HEK293 (cell line): ENCODE measurements at regions not wholly inside any gene's neighbourhood (a gene's known extent, or its start where the extent isn't known, plus 50 kb on each side); places are given as distances from the start of the nearest gene placed in this dataset.

Source experiments
- CTCF ChIA-PET: fragments of 350-600 bp; formaldehyde crosslinking; extraction: SDS; loops from one replicate; lab custom pipeline; 2021; ENCODE audit warnings: antibody characterized with exemption; lab: Yijun Ruan, JAX
- POLR2A ChIA-PET: fragments of 300-600 bp; formaldehyde crosslinking; extraction: SDS; loops from one replicate; lab custom pipeline; 2020; ENCODE audit warnings: antibody characterized with exemption, inconsistent platforms; lab: Yijun Ruan, JAX
- H3K27ac ChIP-seq: fragments of 200-500 bp; sonication (Bioruptor generic); 2 replicates; pipeline ENCODE4 v1.5.1; 2014; ENCODE audit warnings: low read depth, low read length, control low read depth, inconsistent platforms; ENCODE audit errors: extremely low read depth
- H3K36me3 ChIP-seq, 2 experiments: fragments of 200-500 bp in 1 of 2; sonication (Bioruptor generic) in 1 of 2; 1 replicate in 1 of 2; 2 replicates in 1 of 2; pipeline ENCODE4 v1.5.1; 2014 to 2017; ENCODE audit warnings: inconsistent platforms in 2 of 2, low read length in 2 of 2; ENCODE audit not compliant: control insufficient read depth in 2 of 2, insufficient read depth in 1 of 2
- H3K4me1 ChIP-seq: fragments of 200-500 bp; sonication (Bioruptor generic); 2 replicates; pipeline ENCODE4 v1.5.1; 2014; ENCODE audit warnings: mild to moderate bottlenecking, low read length, inconsistent platforms; ENCODE audit not compliant: control insufficient read depth, insufficient read depth
- H3K4me3 ChIP-seq: 2 replicates; pipeline ENCODE4 v1.5.1; 2011; ENCODE audit warnings: low read depth, mild to moderate bottlenecking, control low read depth, low read length, moderate library complexity
- H3K9me3 ChIP-seq: fragments of 200-500 bp; sonication (Bioruptor generic); 2 replicates; pipeline ENCODE4 v1.5.1; 2014; ENCODE audit warnings: low read depth, low read length, inconsistent platforms; ENCODE audit not compliant: control insufficient read depth, insufficient read depth
- GLIS1 ChIP-seq: fragments of 450-650 bp; formaldehyde crosslinking; IDR thresholded peaks from 2 replicates; pipeline ENCODE4 v1.5.1; 2016; ENCODE audit warnings: missing biosample characterization, missing genetic modification characterization
- GLIS2 ChIP-seq: fragments of 450-650 bp; formaldehyde crosslinking; IDR thresholded peaks from 2 replicates; pipeline ENCODE4 v1.5.1; 2016; ENCODE audit warnings: missing biosample characterization, missing genetic modification characterization
- HOXA7 ChIP-seq: sonication (generic); formaldehyde crosslinking; IDR thresholded peaks from 2 replicates; pipeline ENCODE4 v1.8.1; 2022; ENCODE audit warnings: missing genetic modification reagents, borderline replicate concordance
- KLF16 ChIP-seq: fragments of 450-650 bp; formaldehyde crosslinking; IDR thresholded peaks from 2 replicates; pipeline ENCODE4 v1.5.1; 2017; ENCODE audit warnings: missing biosample characterization, missing genetic modification characterization
- KLF8 ChIP-seq: fragments of 450-650 bp; formaldehyde crosslinking; IDR thresholded peaks from 2 replicates; pipeline ENCODE4 v1.5.1; 2016; ENCODE audit warnings: missing biosample characterization, missing genetic modification characterization
- SALL2 ChIP-seq: fragments of 450-650 bp; formaldehyde crosslinking; IDR thresholded peaks from 2 replicates; pipeline ENCODE4 v1.5.0; 2017; ENCODE audit warnings: missing biosample characterization, mild to moderate bottlenecking, missing genetic modification characterization, borderline replicate concordance
- SP3 ChIP-seq: fragments of 450-650 bp; formaldehyde crosslinking; IDR thresholded peaks from 2 replicates; pipeline ENCODE4 v1.5.1; 2016; ENCODE audit warnings: missing biosample characterization, missing genetic modification characterization
- ZNF132 ChIP-seq: fragments of 450-650 bp; formaldehyde crosslinking; IDR thresholded peaks from 2 replicates; pipeline ENCODE4 v1.5.1; 2017; ENCODE audit warnings: missing biosample characterization, missing genetic modification characterization, borderline replicate concordance
- ZNF23 ChIP-seq: fragments of 450-650 bp; formaldehyde crosslinking; IDR thresholded peaks from 2 replicates; pipeline ENCODE4 v1.5.1; 2016; ENCODE audit warnings: missing biosample characterization, missing genetic modification characterization, borderline replicate concordance
- ZNF266 ChIP-seq: fragments of 450-650 bp; formaldehyde crosslinking; IDR thresholded peaks from 2 replicates; pipeline ENCODE4 v1.5.1; 2016; ENCODE audit warnings: missing biosample characterization, missing genetic modification characterization, low read depth
- ZNF433 ChIP-seq: fragments of 450-650 bp; formaldehyde crosslinking; IDR thresholded peaks from 2 replicates; pipeline ENCODE4 v1.5.1; 2016; ENCODE audit warnings: missing biosample characterization, missing genetic modification characterization, low read depth
- ZNF571 ChIP-seq: fragments of 450-650 bp; formaldehyde crosslinking; IDR thresholded peaks from 2 replicates; pipeline ENCODE4 v1.5.0; 2017; ENCODE audit warnings: missing biosample characterization, missing genetic modification characterization
- ZNF658 ChIP-seq: fragments of 450-650 bp; formaldehyde crosslinking; IDR thresholded peaks from 2 replicates; pipeline ENCODE4; 2016; ENCODE audit warnings: missing biosample characterization, missing genetic modification characterization
- TF ChIP-seq, protein P1 (sequence below): fragments of 450-650 bp; formaldehyde crosslinking; IDR thresholded peaks from 2 replicates; pipeline ENCODE4 v1.5.1; 2016; ENCODE audit warnings: missing biosample characterization, missing genetic modification characterization
- TF ChIP-seq, protein P2 (sequence below): fragments of 450-650 bp; formaldehyde crosslinking; IDR thresholded peaks from 2 replicates; pipeline ENCODE4 v1.5.1; 2016; ENCODE audit warnings: missing biosample characterization, missing genetic modification characterization
- TF ChIP-seq, protein P3 (sequence below): fragments of 450-650 bp; formaldehyde crosslinking; IDR thresholded peaks from 2 replicates; pipeline ENCODE4 v1.5.1; 2016; ENCODE audit warnings: missing biosample characterization, missing genetic modification characterization
- TF ChIP-seq, protein P4 (sequence below): sonication (generic); formaldehyde crosslinking; IDR thresholded peaks from 2 replicates; pipeline ENCODE4 v1.8.1; 2022; ENCODE audit warnings: mild to moderate bottlenecking, moderate library complexity, missing genetic modification reagents
- TF ChIP-seq, protein P5 (sequence below): fragments of 450-650 bp; formaldehyde crosslinking; IDR thresholded peaks from 2 replicates; pipeline ENCODE4 v1.5.1; 2016; ENCODE audit warnings: missing biosample characterization, missing genetic modification characterization, low read depth

DNA sequence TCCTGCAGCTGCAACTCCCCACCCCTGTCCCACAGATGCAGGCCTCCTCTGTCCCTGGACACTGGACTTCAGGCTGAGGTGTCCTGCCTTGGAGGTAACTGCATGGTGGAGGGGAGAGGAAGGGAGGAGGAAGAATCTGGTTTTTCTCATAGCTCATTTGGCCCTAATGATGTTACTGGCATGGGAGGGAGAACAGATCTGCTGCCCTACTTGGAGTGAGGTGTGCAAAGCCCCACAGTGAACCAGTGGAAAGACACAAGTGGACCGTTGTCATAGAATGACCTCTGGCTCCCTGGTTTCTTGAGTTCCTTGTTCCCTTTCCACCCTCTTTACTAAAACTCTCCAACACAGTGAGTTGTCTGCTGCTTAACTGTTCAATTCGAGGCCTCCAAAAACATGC lies 215.9 kb downstream of the BARX2 start (continued):
- TF ChIP-seq, protein P1, sequence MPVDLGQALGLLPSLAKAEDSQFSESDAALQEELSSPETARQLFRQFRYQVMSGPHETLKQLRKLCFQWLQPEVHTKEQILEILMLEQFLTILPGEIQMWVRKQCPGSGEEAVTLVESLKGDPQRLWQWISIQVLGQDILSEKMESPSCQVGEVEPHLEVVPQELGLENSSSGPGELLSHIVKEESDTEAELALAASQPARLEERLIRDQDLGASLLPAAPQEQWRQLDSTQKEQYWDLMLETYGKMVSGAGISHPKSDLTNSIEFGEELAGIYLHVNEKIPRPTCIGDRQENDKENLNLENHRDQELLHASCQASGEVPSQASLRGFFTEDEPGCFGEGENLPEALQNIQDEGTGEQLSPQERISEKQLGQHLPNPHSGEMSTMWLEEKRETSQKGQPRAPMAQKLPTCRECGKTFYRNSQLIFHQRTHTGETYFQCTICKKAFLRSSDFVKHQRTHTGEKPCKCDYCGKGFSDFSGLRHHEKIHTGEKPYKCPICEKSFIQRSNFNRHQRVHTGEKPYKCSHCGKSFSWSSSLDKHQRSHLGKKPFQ (tag by site-specific recombination) = no peak

DNA sequence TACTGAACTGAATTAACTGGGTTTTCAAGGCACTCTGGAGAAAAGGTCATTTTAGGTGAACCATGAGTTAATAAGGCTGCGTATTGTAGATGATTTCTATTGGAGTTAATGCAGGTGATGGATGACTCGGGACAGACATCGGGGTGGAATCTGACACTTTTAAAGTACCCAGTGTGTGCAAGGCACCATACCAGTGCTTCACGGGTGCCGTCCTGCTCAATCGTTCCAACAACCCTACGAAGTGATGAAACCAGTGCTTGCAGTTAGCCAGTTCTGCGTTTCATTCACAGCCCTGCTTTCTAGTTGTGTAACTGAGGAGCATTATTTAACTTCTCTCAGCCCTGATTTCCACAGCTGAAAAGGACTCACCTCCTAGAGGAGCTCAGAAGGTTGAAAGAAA lies 216.5 kb downstream of the BARX2 start:
- TF ChIP-seq ZNF266 (tag by site-specific recombination) (no peak), KLF8 (tag by site-specific recombination) (no peak), SALL2 (tag by site-specific recombination) (no peak), KLF16 (tag by site-specific recombination) (no peak), GLIS2 (tag by site-specific recombination) (no peak), SP3 (tag by site-specific recombination) (no peak), ZNF23 (tag by site-specific recombination) (no peak), ZNF571 (tag by site-specific recombination) (no peak), ZNF658 (tag by site-specific recombination) (no peak), HOXA7 (CRISPR knock-in tag) (no peak), ZNF433 (tag by site-specific recombination) (no peak), GLIS1 (no peak), ZNF132 (tag by site-specific recombination) (no peak)
- TF ChIP-seq, protein P2, sequence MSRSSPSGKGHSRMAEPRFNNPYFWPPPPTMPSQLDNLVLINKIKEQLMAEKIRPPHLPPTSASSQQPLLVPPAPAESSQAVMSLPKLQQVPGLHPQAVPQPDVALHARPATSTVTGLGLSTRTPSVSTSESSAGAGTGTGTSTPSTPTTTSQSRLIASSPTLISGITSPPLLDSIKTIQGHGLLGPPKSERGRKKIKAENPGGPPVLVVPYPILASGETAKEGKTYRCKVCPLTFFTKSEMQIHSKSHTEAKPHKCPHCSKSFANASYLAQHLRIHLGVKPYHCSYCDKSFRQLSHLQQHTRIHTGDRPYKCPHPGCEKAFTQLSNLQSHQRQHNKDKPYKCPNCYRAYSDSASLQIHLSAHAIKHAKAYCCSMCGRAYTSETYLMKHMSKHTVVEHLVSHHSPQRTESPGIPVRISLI = no peak
- TF ChIP-seq, protein P3, sequence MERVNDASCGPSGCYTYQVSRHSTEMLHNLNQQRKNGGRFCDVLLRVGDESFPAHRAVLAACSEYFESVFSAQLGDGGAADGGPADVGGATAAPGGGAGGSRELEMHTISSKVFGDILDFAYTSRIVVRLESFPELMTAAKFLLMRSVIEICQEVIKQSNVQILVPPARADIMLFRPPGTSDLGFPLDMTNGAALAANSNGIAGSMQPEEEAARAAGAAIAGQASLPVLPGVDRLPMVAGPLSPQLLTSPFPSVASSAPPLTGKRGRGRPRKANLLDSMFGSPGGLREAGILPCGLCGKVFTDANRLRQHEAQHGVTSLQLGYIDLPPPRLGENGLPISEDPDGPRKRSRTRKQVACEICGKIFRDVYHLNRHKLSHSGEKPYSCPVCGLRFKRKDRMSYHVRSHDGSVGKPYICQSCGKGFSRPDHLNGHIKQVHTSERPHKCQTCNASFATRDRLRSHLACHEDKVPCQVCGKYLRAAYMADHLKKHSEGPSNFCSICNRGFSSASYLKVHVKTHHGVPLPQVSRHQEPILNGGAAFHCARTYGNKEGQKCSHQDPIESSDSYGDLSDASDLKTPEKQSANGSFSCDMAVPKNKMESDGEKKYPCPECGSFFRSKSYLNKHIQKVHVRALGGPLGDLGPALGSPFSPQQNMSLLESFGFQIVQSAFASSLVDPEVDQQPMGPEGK (tag by site-specific recombination) = no peak
- TF ChIP-seq, protein P4, sequence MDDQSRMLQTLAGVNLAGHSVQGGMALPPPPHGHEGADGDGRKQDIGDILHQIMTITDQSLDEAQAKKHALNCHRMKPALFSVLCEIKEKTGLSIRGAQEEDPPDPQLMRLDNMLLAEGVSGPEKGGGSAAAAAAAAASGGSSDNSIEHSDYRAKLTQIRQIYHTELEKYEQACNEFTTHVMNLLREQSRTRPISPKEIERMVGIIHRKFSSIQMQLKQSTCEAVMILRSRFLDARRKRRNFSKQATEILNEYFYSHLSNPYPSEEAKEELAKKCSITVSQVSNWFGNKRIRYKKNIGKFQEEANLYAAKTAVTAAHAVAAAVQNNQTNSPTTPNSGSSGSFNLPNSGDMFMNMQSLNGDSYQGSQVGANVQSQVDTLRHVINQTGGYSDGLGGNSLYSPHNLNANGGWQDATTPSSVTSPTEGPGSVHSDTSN (CRISPR knock-in tag) = no peak
- TF ChIP-seq, protein P5, sequence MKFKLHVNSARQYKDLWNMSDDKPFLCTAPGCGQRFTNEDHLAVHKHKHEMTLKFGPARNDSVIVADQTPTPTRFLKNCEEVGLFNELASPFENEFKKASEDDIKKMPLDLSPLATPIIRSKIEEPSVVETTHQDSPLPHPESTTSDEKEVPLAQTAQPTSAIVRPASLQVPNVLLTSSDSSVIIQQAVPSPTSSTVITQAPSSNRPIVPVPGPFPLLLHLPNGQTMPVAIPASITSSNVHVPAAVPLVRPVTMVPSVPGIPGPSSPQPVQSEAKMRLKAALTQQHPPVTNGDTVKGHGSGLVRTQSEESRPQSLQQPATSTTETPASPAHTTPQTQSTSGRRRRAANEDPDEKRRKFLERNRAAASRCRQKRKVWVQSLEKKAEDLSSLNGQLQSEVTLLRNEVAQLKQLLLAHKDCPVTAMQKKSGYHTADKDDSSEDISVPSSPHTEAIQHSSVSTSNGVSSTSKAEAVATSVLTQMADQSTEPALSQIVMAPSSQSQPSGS (tag by site-specific recombination) = no peak
- Histone ChIP-seq H3K4me1 (no peaks in the 10 kb centered on the region), H3K27ac (no peak overlapping the region), H3K36me3 (no peaks in the 10 kb centered on the region), H3K4me3 (no peak overlapping the region), H3K9me3 (no peaks in the 10 kb centered on the region)
- ChIA-PET POLR2A (no interaction called here), CTCF (no interaction called here)
